ENCODE measurements at regions not wholly inside any gene's neighbourhood (a gene's known extent, or its start where the extent isn't known, plus 50 kb on each side); places are given as distances from the start of the nearest gene placed in this dataset.

GRCh38 chr2:145017149-145017548 is 497.2 kb upstream of the ZEB2 start:
- WGBS: 89% methylated on average over 1 of the region's 1 CpG
- TF ChIP-seq POLR2AphosphoS5 (IDR thresholded peaks at IDR 0.05) (no peak), POLR2A (IDR thresholded peaks at IDR 0.05) (no peak), EP300 (IDR thresholded peaks at IDR 0.05) (no peak)
- TF ChIP-seq, protein P1, sequence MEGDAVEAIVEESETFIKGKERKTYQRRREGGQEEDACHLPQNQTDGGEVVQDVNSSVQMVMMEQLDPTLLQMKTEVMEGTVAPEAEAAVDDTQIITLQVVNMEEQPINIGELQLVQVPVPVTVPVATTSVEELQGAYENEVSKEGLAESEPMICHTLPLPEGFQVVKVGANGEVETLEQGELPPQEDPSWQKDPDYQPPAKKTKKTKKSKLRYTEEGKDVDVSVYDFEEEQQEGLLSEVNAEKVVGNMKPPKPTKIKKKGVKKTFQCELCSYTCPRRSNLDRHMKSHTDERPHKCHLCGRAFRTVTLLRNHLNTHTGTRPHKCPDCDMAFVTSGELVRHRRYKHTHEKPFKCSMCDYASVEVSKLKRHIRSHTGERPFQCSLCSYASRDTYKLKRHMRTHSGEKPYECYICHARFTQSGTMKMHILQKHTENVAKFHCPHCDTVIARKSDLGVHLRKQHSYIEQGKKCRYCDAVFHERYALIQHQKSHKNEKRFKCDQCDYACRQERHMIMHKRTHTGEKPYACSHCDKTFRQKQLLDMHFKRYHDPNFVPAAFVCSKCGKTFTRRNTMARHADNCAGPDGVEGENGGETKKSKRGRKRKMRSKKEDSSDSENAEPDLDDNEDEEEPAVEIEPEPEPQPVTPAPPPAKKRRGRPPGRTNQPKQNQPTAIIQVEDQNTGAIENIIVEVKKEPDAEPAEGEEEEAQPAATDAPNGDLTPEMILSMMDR (IDR thresholded peaks at IDR 0.05): no peak
- Histone ChIP-seq H3K27me3 (no peaks in the 10 kb centered on the region), H3K4me1 (peaks cover 2% of the 10 kb centered on the region), H3K9me3 (no peaks in the 10 kb centered on the region), H3K27ac (no peak overlapping the region), H3K4me3 (no peak overlapping the region), H3K36me3 (no peaks in the 10 kb centered on the region)
- no peak for DNase-seq (ENCODE audit: low spot score in 2 of 2)

DNA sequence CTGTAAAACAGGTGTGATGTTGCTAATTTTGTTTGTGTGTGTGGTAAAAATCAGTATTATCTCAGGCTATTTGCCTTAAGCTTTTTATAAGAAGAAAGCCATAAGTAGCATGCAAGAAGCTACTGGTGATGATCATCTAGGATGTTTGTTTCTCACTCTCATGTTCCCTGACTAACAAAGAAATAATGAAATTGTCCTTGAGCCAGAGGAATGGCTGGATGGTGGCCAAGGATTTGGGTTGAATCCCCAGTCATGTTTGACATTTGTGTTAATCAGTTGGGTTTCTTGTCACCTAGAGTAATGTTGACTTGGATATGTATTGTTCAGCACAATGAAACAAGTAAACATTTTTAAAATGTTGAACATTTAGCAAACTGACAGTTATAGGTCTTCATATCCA is 496.8 kb upstream of the ZEB2 start:
- H3K4me3 ChIP-seq: no peak overlapping the region

DNA sequence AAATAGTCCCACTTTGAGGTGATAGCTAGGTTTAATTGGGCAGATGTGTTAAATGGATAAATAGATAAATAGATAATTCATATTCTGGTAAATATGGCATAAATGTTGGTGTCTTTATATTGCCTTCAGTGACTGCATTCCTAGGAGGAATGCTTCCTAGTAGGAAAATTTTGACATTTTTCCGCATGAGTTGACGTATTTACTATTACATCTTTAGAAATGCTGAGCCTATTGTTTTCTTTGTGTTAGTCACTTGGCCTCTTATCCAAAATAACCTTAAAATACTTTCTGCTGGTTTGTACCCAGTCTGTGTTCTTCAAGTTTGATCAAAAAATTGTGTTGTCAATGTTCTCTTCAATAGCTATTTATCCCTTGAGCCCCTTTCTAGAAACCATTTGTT is 495.6 kb upstream of the ZEB2 start:
- no peaks in the 10 kb centered on the region for H3K36me3 ChIP-seq
- DNase-seq (ENCODE audit: low spot score in 2 of 2): no peak
- H3K4me1 ChIP-seq: no peaks in the 10 kb centered on the region
- no peaks in the 10 kb centered on the region for H3K9me3 ChIP-seq
- H3K27ac ChIP-seq: no peak overlapping the region
- no peaks in the 10 kb centered on the region for H3K27me3 ChIP-seq
- TF ChIP-seq, protein P1 (IDR thresholded peaks at IDR 0.05): no peak
- no peak for TF ChIP-seq POLR2A (IDR thresholded peaks at IDR 0.05)
- TF ChIP-seq POLR2AphosphoS5 (IDR thresholded peaks at IDR 0.05): no peak
- no peak for TF ChIP-seq EP300 (IDR thresholded peaks at IDR 0.05)
- H3K4me3 ChIP-seq: no peak overlapping the region
- WGBS: 83% methylated on average over 2 of the region's 2 CpGs

More for the DNA sequence above, 496.8 kb upstream of the ZEB2 start:
- H3K4me1 ChIP-seq: no peaks in the 10 kb centered on the region
- no peak overlapping the region for H3K27ac ChIP-seq
- no peaks in the 10 kb centered on the region for H3K36me3 ChIP-seq
- H3K9me3 ChIP-seq: no peaks in the 10 kb centered on the region
- no peak for TF ChIP-seq POLR2AphosphoS5 (IDR thresholded peaks at IDR 0.05)
- no peak for TF ChIP-seq POLR2A (IDR thresholded peaks at IDR 0.05)
- no peak for TF ChIP-seq EP300 (IDR thresholded peaks at IDR 0.05)
- TF ChIP-seq, protein P1 (IDR thresholded peaks at IDR 0.05): no peak
- no peaks in the 10 kb centered on the region for H3K27me3 ChIP-seq
- DNase-seq (ENCODE audit: low spot score in 2 of 2): no peak

GRCh38 chr2:145012806-145013205 is 492.9 kb upstream of the ZEB2 start:
- Histone ChIP-seq H3K27me3 (no peaks in the 10 kb centered on the region), H3K4me3 (no peak overlapping the region), H3K27ac (no peak overlapping the region), H3K4me1 (no peaks in the 10 kb centered on the region), H3K9me3 (no peaks in the 10 kb centered on the region), H3K36me3 (no peaks in the 10 kb centered on the region)
- 87% methylated on average over 3 of the region's 3 CpGs for WGBS
- DNase-seq (ENCODE audit: low spot score in 2 of 2): no peak
- TF ChIP-seq POLR2AphosphoS5 (IDR thresholded peaks at IDR 0.05) (no peak), EP300 (IDR thresholded peaks at IDR 0.05) (no peak), POLR2A (IDR thresholded peaks at IDR 0.05) (no peak)
- TF ChIP-seq, protein P1 (IDR thresholded peaks at IDR 0.05): no peak

DNA sequence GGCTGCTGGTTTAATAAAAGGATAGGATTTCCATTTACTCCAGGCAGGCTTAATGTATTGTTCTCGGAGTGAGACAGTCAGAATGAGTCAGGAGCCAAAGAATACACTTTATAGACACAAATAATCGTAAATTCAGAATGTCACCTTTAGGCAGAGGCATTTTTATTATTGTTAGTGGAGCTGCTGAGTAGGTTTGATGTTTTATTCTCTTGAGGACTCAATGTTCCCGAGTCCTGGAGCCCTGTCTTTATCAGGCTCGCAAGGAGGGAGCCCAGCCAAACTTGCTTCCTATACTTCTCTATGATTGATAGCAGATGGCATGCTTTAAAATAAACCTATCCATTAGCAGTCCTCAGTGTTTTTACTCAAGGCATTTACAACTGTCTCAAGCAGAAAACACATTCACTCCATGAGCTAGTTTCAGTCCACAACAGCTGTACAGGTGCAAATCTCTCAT is 492.3 kb upstream of the ZEB2 start:
- H3K4me1 ChIP-seq: no peaks in the 10 kb centered on the region
- 54% methylated on average over 4 of the region's 4 CpGs for WGBS
- no peak overlapping the region for H3K4me3 ChIP-seq
- no peaks in the 10 kb centered on the region for H3K27me3 ChIP-seq
- H3K27ac ChIP-seq: no peak overlapping the region
- TF ChIP-seq EP300 (IDR thresholded peaks at IDR 0.05) (no peak), POLR2A (IDR thresholded peaks at IDR 0.05) (no peak), POLR2AphosphoS5 (IDR thresholded peaks at IDR 0.05) (no peak)
- TF ChIP-seq, protein P1 (IDR thresholded peaks at IDR 0.05): no peak
- no peaks in the 10 kb centered on the region for H3K9me3 ChIP-seq
- no peak for DNase-seq (ENCODE audit: low spot score in 2 of 2)
- no peaks in the 10 kb centered on the region for H3K36me3 ChIP-seq

Measured in suprapubic skin (tissue), 4 donors.